Colonic mucosa (tissue), 4 donors: ENCODE measurements at regions not wholly inside any gene's neighbourhood (a gene's known extent, or its start where the extent isn't known, plus 50 kb on each side); places are given as distances from the start of the nearest gene placed in this dataset.

ENCODE experiments used
- DNase-seq: peaks from one replicate; pipeline ENCODE4 v3.0.0-alpha.2; 2020
- H3K27ac ChIP-seq: fragments of 200-600 bp; one replicate; pipeline ENCODE4 v1.8.0; 2021
- H3K27me3 ChIP-seq: fragments of 200-600 bp; one replicate; pipeline ENCODE4 v1.8.0; 2021
- H3K36me3 ChIP-seq: fragments of 200-600 bp; one replicate; pipeline ENCODE4 v1.8.0; 2021
- H3K4me1 ChIP-seq: fragments of 200-600 bp; one replicate; pipeline ENCODE4 v1.8.0; 2021; ENCODE audit warnings: mild to moderate bottlenecking
- H3K4me3 ChIP-seq: fragments of 200-600 bp; one replicate; pipeline ENCODE4 v1.8.0; 2021
- H3K9ac ChIP-seq, 2 donors: one replicate each; pipeline ENCODE4 v1.7.0; 2013; ENCODE audit warnings: control low read depth in 2 of 2, low read depth in 2 of 2, low read length in 2 of 2
- H3K9me3 ChIP-seq: fragments of 200-600 bp; one replicate; pipeline ENCODE4 v1.8.0; 2021
- CTCF ChIP-seq: fragments of 200-600 bp; IDR thresholded peaks from one replicate; pipeline ENCODE4 v1.8.0; 2022; ENCODE audit warnings: antibody characterized with exemption, mild to moderate bottlenecking
- intact Hi-C: fragments of 100-400 bp; cut with DNase I; formaldehyde crosslinking; loops from one replicate; pipeline ENCODE4 v1.14.1; 2022
- donor health status: healthy.
- donor health status: DM: no; HTN: no; CAD: no.
- donor health status: DM: no; HTN: no; CAD: no.

DNA sequence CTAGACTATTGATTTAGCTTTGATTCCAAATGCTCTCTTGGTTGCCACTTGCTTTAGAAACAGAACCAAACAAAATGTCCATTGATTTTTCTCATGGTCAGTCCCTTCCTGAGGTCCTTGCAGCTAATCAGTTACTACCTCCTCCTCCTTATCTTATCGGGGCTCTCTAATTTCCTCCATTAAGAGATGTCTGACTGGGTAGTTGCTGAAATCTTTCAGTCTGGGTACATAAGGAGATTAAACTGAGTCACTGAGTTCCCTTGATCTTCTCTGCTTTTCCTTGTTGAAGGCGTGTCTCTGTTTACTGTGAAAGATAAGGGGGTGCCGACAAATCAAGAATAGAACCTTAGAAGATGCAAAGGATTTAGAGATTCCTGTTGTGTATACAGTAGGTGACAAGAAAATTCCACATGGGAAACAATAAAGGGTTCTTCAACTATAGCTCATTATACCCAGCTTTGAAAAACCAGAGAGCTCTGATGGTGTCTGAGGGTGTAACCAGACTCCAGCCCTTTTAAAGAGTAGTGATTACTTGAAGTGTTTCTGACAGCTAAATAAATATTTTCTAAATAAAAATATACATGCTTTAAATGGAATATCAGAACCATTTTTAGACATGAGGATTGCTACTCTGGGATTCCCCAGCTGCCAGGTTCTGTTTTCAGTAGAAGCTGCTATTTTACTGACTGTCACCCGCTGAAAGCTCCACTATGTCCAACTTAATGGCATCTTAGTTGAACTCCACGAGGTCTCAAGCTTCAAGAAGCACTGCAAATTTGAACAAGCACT is 791.3 kb upstream of the SOX9 start:
- Histone ChIP-seq H3K36me3 (no peaks in the 10 kb centered on the region), H3K27ac (no peak overlapping the region), H3K9me3 (no peaks in the 10 kb centered on the region), H3K9ac (no peak overlapping the region), H3K27me3 (no peaks in the 10 kb centered on the region), H3K4me3 (no peak overlapping the region), H3K4me1 (no peaks in the 10 kb centered on the region)
- no peak for TF ChIP-seq CTCF
- intact Hi-C loops, result no loop called here
- DNase-seq, result no peak

- no peak overlapping the region for H3K27ac ChIP-seq
- no peak overlapping the region for H3K4me3 ChIP-seq
- H3K27me3 ChIP-seq, result no peaks in the 10 kb centered on the region
- no peaks in the 10 kb centered on the region for H3K9me3 ChIP-seq
- H3K4me1 ChIP-seq, result no peaks in the 10 kb centered on the region
- intact Hi-C loops, result no loop called here
- no peaks in the 10 kb centered on the region for H3K36me3 ChIP-seq
- TF ChIP-seq CTCF, result no peak
- no peak overlapping the region for H3K9ac ChIP-seq
- DNase-seq, result no peak
These were observed 790.8 kb upstream of the SOX9 start for GRCh38 chr17:71330099-71330375.

GRCh38 chr17:71331754-71332325 is 789.0 kb upstream of the SOX9 start:
- H3K27me3 ChIP-seq, result no peaks in the 10 kb centered on the region
- H3K9ac ChIP-seq, result no peak overlapping the region
- H3K4me1 ChIP-seq, result no peaks in the 10 kb centered on the region
- no peak overlapping the region for H3K27ac ChIP-seq
- H3K36me3 ChIP-seq, result no peaks in the 10 kb centered on the region
- H3K9me3 ChIP-seq, result no peaks in the 10 kb centered on the region
- H3K4me3 ChIP-seq, result no peak overlapping the region
- no peak for DNase-seq
- intact Hi-C loops, result no loop called here
- no peak for TF ChIP-seq CTCF

DNA sequence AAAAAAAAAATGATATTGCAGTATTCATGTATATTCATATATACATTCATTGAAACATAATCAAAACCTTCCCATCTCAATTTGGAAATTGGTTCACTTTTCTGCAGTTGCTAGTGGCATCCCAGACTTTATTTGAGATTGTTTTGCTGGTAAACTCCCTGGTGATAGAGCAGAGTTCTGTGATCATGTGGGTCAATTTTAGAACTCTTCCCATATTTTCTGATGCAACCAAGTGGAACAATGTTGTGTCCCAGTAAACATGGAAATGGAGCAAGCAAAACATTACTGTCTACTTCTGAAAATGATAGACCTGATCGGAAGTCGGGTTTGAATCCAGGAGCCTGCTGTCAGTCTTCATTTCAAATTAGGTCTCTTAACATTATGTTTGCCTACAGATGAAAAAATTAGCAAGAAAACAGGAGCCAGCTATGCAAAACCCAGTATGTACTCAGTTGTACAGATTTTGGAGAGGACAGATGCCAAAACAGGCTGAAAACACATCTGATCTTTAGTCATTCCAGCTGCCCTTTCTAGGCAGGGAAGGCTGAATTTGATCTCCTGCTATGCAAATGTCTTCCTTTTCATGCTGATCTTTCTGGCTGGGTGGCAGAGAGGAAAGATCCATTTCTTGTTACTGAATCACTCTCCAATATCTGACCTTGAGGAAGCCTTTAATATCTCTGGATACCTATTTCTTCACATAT is 786.6 kb upstream of the SOX9 start:
- no peak overlapping the region for H3K9ac ChIP-seq
- no peaks in the 10 kb centered on the region for H3K36me3 ChIP-seq
- DNase-seq, result no peak
- TF ChIP-seq CTCF, result no peak
- no peaks in the 10 kb centered on the region for H3K27me3 ChIP-seq
- no peaks in the 10 kb centered on the region for H3K4me1 ChIP-seq
- no peak overlapping the region for H3K4me3 ChIP-seq
- intact Hi-C loops, result no loop called here
- no peak overlapping the region for H3K27ac ChIP-seq
- no peaks in the 10 kb centered on the region for H3K9me3 ChIP-seq

DNA sequence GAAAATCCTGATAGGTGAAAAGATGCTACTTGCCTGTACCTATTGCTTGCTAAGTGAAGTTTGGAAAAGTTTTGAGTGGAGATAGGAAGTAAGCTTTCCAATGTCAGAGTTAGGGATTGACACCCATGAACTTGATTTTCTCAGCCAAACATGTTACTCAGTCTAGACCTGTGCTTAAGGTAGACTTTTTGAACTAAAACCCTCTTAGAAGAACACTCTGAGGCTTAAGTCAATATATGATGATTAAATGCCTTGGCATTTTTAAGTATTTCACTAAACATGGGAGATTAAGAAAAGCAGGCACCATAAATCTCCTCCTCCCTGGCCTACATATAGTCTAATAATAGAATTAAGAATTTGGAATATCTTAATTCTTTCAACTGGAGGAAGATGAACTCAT is 785.6 kb upstream of the SOX9 start:
- no peak for DNase-seq
- no peak overlapping the region for H3K9ac ChIP-seq
- no peak overlapping the region for H3K4me3 ChIP-seq
- no peaks in the 10 kb centered on the region for H3K36me3 ChIP-seq
- no peak for TF ChIP-seq CTCF
- no peaks in the 10 kb centered on the region for H3K9me3 ChIP-seq
- intact Hi-C loops, result no loop called here
- no peaks in the 10 kb centered on the region for H3K4me1 ChIP-seq
- H3K27ac ChIP-seq, result no peak overlapping the region
- no peaks in the 10 kb centered on the region for H3K27me3 ChIP-seq
